Activated CD8-positive, alpha-beta T cell treated with anti-CD3 and anti-CD28 coated beads, Interleukin-2, amount 10 ng/mL, durations not matched to agents 7 days and 5 days (primary cell): ENCODE measurements at regions not wholly inside any gene's neighbourhood (a gene's known extent, or its start where the extent isn't known, plus 50 kb on each side); places are given as distances from the start of the nearest gene placed in this dataset.

Source experiments
- ATAC-seq: fragments of 150-1000 bp; cut with Tn5 transposase; one replicate; pipeline ENCODE4 v1.10.0; 2021; ENCODE audit warnings: moderate library complexity
- CTCF ChIA-PET: fragments of 350-600 bp; sonication (Branson Sonifier 250); formaldehyde crosslinking; loops from one replicate; lab custom pipeline; 2021; ENCODE audit warnings: antibody characterized with exemption; lab: Charles Lee
- POLR2A ChIA-PET: fragments of 350-600 bp; sonication (Branson Sonifier 250); formaldehyde crosslinking; loops from one replicate; lab custom pipeline; 2021; ENCODE audit warnings: antibody characterized with exemption; lab: Charles Lee
- DNase-seq: peaks from one replicate; pipeline ENCODE4 v3.0.0-alpha.2; 2020
- H3K27ac Mint-ChIP-seq: one replicate; pipeline ENCODE4 v1.8.0; 2021; ENCODE audit warnings: mild to moderate bottlenecking, mixed read lengths
- H3K27me3 Mint-ChIP-seq: one replicate; pipeline ENCODE4 v1.8.0; 2021; ENCODE audit warnings: low read depth, mixed read lengths
- H3K36me3 Mint-ChIP-seq: one replicate; pipeline ENCODE4 v1.8.0; 2021; ENCODE audit warnings: low read depth, mixed read lengths
- H3K4me1 Mint-ChIP-seq: one replicate; pipeline ENCODE4 v1.8.0; 2021; ENCODE audit warnings: low read depth, mixed read lengths
- H3K4me3 Mint-ChIP-seq: one replicate; pipeline ENCODE4 v1.8.0; 2021; ENCODE audit warnings: mild to moderate bottlenecking, mixed read lengths
- H3K9me3 Mint-ChIP-seq: one replicate; pipeline ENCODE4 v1.8.0; 2022; ENCODE audit warnings: mixed read lengths; ENCODE audit not compliant: insufficient read depth

DNA sequence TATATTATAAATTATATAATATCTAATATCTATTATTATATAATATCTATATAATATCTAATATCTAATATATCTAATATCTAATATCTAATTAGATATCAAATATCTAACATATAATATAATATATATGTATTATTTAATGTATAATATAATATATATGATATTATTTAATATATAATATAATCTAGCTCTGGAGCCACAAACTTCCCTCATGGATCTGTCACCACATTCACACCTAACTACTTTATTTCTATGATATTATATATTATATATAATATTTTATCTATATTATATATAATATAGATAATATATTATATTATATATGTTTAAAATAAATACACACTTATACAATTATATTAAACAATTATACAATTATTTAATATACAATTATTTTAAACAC lies 667.5 kb downstream of the KCTD8 start:
- ChIA-PET CTCF (no interaction called here), POLR2A (no interaction called here)
- Mint-ChIP-seq H3K36me3 (no peaks in the 10 kb centered on the region), H3K4me3 (no peak overlapping the region), H3K27ac (no peak overlapping the region), H3K27me3 (no peaks in the 10 kb centered on the region), H3K9me3 (peaks cover under 1% of the 10 kb centered on the region), H3K4me1 (no peaks in the 10 kb centered on the region)
- DNase-seq (no peak), ATAC-seq (no peak)

GRCh38 chr4:43782391-43782790 lies 666.2 kb downstream of the KCTD8 start:
- H3K4me3 Mint-ChIP-seq: no peak overlapping the region
- no peaks in the 10 kb centered on the region for H3K4me1 Mint-ChIP-seq
- ChIA-PET CTCF (no interaction called here), POLR2A (no interaction called here)
- ATAC-seq: no peak
- no peaks in the 10 kb centered on the region for H3K36me3 Mint-ChIP-seq
- peaks cover 8% of the 10 kb centered on the region for H3K9me3 Mint-ChIP-seq
- no peaks in the 10 kb centered on the region for H3K27me3 Mint-ChIP-seq
- no peak overlapping the region for H3K27ac Mint-ChIP-seq
- DNase-seq: no peak

- Mint-ChIP-seq H3K4me1 (no peaks in the 10 kb centered on the region), H3K9me3 (peaks cover 9% of the 10 kb centered on the region), H3K27me3 (no peaks in the 10 kb centered on the region), H3K36me3 (no peaks in the 10 kb centered on the region), H3K27ac (no peak overlapping the region), H3K4me3 (no peak overlapping the region)
- ATAC-seq (no peak), DNase-seq (no peak)
- ChIA-PET CTCF (no interaction called here), POLR2A (interaction anchor here (0.5 kb wide), 1 partner anchor 173 kb away, joined by 3 read pairs; no protein-coding TSS in a partner anchor)
Observed at GRCh38 chr4:43816116-43816515, 632.5 kb downstream of the KCTD8 start.

DNA sequence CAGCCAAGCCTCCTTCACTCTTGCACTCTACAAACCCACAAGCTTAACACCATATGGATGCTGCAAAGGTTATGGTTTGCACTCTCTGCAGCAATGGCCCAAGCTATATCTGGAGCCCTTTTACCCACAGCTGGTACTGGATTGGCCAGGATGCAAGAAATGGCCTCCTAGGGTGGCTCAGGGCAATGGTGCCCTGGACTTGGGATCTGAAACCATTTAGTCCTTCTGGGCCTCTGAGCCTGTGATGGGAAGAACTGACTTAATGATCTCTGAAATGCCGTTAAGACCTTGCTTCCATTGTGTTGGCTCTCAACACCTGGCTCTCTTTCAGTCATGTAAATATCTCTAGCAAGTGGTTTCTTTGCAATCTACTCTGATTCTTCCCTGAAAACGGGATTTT lies 626.0 kb downstream of the KCTD8 start:
- ChIA-PET CTCF (no interaction called here), POLR2A (no interaction called here)
- no peak overlapping the region for H3K4me3 Mint-ChIP-seq
- H3K9me3 Mint-ChIP-seq: peaks cover 23% of the 10 kb centered on the region
- no peaks in the 10 kb centered on the region for H3K4me1 Mint-ChIP-seq
- no peak overlapping the region for H3K27ac Mint-ChIP-seq
- ATAC-seq (no peak), DNase-seq (no peak)
- no peaks in the 10 kb centered on the region for H3K36me3 Mint-ChIP-seq
- H3K27me3 Mint-ChIP-seq: no peaks in the 10 kb centered on the region

DNA sequence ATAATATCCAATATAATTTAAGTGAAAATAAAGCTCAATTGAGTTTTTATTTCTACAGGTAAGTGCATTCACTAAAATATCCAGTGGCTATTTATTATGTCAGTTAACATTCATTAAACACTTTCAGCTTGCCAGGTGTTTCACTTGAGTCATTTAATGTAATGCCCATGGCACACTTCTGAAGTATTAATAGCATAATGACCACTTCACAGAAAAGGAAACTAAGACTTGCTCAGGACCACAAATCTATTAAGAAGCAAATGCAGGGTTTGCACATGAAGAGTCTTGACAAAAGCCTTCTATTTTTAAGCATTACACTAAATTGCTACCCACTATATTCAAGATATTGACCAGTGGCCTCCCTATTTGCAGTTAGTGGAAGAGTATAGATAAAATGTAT lies 612.7 kb downstream of the KCTD8 start:
- CTCF ChIA-PET: no interaction called here
- no peak overlapping the region for H3K4me3 Mint-ChIP-seq
- POLR2A ChIA-PET: no interaction called here

GRCh38 chr4:43837171-43837570 lies 611.4 kb downstream of the KCTD8 start:
- Mint-ChIP-seq H3K4me3 (no peak overlapping the region), H3K27me3 (no peaks in the 10 kb centered on the region), H3K4me1 (no peaks in the 10 kb centered on the region), H3K27ac (no peak overlapping the region), H3K36me3 (no peaks in the 10 kb centered on the region), H3K9me3 (no peaks in the 10 kb centered on the region)
- CTCF ChIA-PET: no interaction called here
- no peak for ATAC-seq
- POLR2A ChIA-PET: no interaction called here
- DNase-seq: no peak

More for the DNA sequence above, 612.7 kb downstream of the KCTD8 start:
- H3K4me1 Mint-ChIP-seq: no peaks in the 10 kb centered on the region
- no peaks in the 10 kb centered on the region for H3K27me3 Mint-ChIP-seq
- no peak overlapping the region for H3K27ac Mint-ChIP-seq
- DNase-seq (no peak), ATAC-seq (no peak)
- H3K36me3 Mint-ChIP-seq: no peaks in the 10 kb centered on the region
- H3K9me3 Mint-ChIP-seq: no peaks in the 10 kb centered on the region

DNA sequence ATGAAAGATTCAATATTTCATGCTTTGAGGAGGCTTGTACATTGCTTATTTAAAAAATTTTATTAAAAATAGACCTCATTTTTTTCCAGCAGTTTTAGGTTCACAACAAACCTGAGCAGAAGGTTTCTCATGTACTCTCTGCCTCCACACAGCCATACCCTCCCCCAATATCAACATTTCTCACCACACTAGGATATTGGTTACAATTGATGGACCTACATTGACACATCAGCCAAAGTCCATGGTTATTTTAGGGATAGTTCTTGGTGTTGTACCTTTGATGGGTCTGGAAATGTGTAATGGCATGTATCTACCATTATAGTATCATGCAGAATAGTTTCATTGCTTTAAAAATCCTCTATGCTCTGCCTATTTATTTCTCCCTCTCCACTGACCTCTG lies 611.0 kb downstream of the KCTD8 start:
- DNase-seq (no peak), ATAC-seq (no peak)
- H3K27me3 Mint-ChIP-seq: no peaks in the 10 kb centered on the region
- H3K27ac Mint-ChIP-seq: no peak overlapping the region
- no peaks in the 10 kb centered on the region for H3K9me3 Mint-ChIP-seq
- no peak overlapping the region for H3K4me3 Mint-ChIP-seq
- no peaks in the 10 kb centered on the region for H3K4me1 Mint-ChIP-seq
- ChIA-PET CTCF (no interaction called here), POLR2A (no interaction called here)
- no peaks in the 10 kb centered on the region for H3K36me3 Mint-ChIP-seq

DNA sequence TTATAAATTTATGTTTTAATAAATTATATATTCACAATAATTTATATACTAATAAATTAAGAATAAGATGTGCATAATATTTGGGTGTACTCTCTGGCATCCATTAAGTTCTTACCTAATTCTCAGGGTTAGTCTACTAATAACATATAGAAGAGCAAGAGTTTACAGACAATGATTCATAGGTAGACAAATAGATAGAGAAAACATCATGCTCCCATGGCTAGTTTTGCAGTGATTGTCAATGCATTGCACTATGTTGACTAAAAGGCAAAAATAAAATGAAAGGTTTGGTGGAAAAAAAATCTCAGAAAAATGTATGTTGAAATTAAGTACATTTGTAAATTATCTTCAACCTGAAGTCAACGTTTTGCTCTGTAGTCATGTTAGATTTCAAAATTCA lies 606.0 kb downstream of the KCTD8 start:
- Mint-ChIP-seq H3K9me3 (peaks cover 3% of the 10 kb centered on the region), H3K27ac (no peak overlapping the region), H3K4me3 (no peak overlapping the region), H3K27me3 (no peaks in the 10 kb centered on the region), H3K4me1 (no peaks in the 10 kb centered on the region), H3K36me3 (no peaks in the 10 kb centered on the region)
- ChIA-PET CTCF (no interaction called here), POLR2A (no interaction called here)
- ATAC-seq (no peak), DNase-seq (no peak)

DNA sequence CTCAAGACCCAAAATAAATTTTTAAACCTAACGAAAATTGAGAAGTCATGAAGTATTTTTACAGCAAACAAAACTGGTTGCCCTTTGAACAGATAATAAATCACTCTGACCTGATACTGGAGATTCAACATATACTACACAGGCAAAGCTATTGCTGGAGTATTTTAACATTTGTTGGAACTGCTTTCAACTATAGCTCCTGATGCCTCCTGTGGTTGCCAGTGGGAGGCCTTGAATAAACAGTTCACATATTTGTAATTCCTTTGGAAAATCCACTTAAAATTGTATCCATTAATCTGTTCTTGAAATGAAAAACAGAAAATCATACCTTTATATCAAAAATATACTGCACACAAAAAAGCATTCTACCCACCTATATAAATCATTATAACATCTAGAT lies 605.1 kb downstream of the KCTD8 start:
- Mint-ChIP-seq H3K27ac (no peak overlapping the region), H3K27me3 (no peaks in the 10 kb centered on the region), H3K9me3 (peaks cover 6% of the 10 kb centered on the region), H3K4me1 (no peaks in the 10 kb centered on the region), H3K4me3 (no peak overlapping the region), H3K36me3 (no peaks in the 10 kb centered on the region)
- ChIA-PET POLR2A (no interaction called here), CTCF (no interaction called here)
- no peak for ATAC-seq
- DNase-seq: no peak

- Mint-ChIP-seq H3K36me3 (no peaks in the 10 kb centered on the region), H3K4me1 (no peaks in the 10 kb centered on the region), H3K27me3 (no peaks in the 10 kb centered on the region), H3K9me3 (peaks cover 6% of the 10 kb centered on the region), H3K27ac (no peak overlapping the region), H3K4me3 (no peak overlapping the region)
- no peak for ATAC-seq
- POLR2A ChIA-PET: no interaction called here
- no peak for DNase-seq
- CTCF ChIA-PET: interaction anchor here (0.7 kb wide), 1 partner anchor 36 kb away, joined by 4 read pairs; no protein-coding TSS in a partner anchor
Observed at GRCh38 chr4:43846111-43846587, 602.5 kb downstream of the KCTD8 start.

- Mint-ChIP-seq H3K36me3 (no peaks in the 10 kb centered on the region), H3K27me3 (no peaks in the 10 kb centered on the region), H3K27ac (no peak overlapping the region), H3K4me3 (no peak overlapping the region), H3K4me1 (no peaks in the 10 kb centered on the region), H3K9me3 (peaks cover 9% of the 10 kb centered on the region)
- no peak for DNase-seq
- ATAC-seq: no peak
- POLR2A ChIA-PET: no interaction called here
- CTCF ChIA-PET: no interaction called here
Observed at GRCh38 chr4:43853565-43854264, 594.9 kb downstream of the KCTD8 start.

DNA sequence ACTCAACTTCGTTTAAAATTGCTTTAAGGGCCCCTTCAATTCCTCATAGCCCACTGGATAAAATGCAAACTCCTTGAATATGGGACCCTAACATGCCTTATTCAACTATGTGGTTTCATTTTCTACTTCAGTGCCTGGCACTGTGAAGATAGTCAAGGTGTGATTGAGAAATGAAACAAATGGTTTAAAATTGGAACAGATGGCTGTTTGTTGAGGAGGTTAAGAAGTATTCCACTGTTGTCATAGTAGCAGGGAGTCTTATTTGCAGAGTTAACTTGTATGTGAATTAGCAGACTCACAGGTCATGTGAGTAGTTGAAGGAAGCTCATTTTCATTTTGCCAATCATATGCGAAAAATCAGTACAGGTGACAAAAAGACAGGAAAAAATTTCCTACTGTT lies 593.3 kb downstream of the KCTD8 start:
- ChIA-PET CTCF (no interaction called here), POLR2A (no interaction called here)
- peaks cover 9% of the 10 kb centered on the region for H3K9me3 Mint-ChIP-seq
- H3K4me1 Mint-ChIP-seq: no peaks in the 10 kb centered on the region
- no peak for DNase-seq
- no peak overlapping the region for H3K27ac Mint-ChIP-seq
- H3K4me3 Mint-ChIP-seq: no peak overlapping the region
- ATAC-seq: no peak
- H3K36me3 Mint-ChIP-seq: no peaks in the 10 kb centered on the region
- no peaks in the 10 kb centered on the region for H3K27me3 Mint-ChIP-seq
